ENCODE measurements at regions not wholly inside any gene's neighbourhood (a gene's known extent, or its start where the extent isn't known, plus 50 kb on each side); places are given as distances from the start of the nearest gene placed in this dataset.

- no peak for TF ChIP-seq TP53 (CRISPR knock-in tag; conservative IDR thresholded peaks at IDR 0.05)
- TF ChIP-seq PBX2 (CRISPR knock-in tag; IDR thresholded peaks at IDR 0.05), result no peak
- no peak for TF ChIP-seq ZKSCAN5 (CRISPR knock-in tag; IDR thresholded peaks at IDR 0.05)
- 0 out of 2 replicates have a peak, but pooled peaks have one; percentile 29 for TF ChIP-seq ZNF879 (CRISPR knock-in tag; IDR thresholded peaks at IDR 0.05)
- no peak for TF ChIP-seq SOX6 (IDR thresholded peaks at IDR 0.05)
- TF ChIP-seq SOX6 (CRISPR knock-in tag; IDR thresholded peaks at IDR 0.05), result 0 out of 2 replicates have a peak, but pooled peaks have one; percentile 23
- TF ChIP-seq CBX2 (IDR thresholded peaks at IDR 0.05; ENCODE audit: low read depth, low read length), result no peak
- TF ChIP-seq CBX2 (CRISPR knock-in tag; IDR thresholded peaks at IDR 0.05; ENCODE audit: low read depth), result no peak
- TF ChIP-seq RAD51 (IDR thresholded peaks at IDR 0.05; ENCODE audit: borderline replicate concordance), result no peak
- TF ChIP-seq SP4 (CRISPR knock-in tag; IDR thresholded peaks at IDR 0.05), result peak; percentile 28; the same call in 1 of the 2 replicates
These were observed 162.2 kb upstream of the RAB4A start for GRCh38 chr1:229108598-229109201.

Measured in HepG2 (cell line).